ENCODE measurements at regions not wholly inside any gene's neighbourhood (a gene's known extent, or its start where the extent isn't known, plus 50 kb on each side); places are given as distances from the start of the nearest gene placed in this dataset.

DNA sequence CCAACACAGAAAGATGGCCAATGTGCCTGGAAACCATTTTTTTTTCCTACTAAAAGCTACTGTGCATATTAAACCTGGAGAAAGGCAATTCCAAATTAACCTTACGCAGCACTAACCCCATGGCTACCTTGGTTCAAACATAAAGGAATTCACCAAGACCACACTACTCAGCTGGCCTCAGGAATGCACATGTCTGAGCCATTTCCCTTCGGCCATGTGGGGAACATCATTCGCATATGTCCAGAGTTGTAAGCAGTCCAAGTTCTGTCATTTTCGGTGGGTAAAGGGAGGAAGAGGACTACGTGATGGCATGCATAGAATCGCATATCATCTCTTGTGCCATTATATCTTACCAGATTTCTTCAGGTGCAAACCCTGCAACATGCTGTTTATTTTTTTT, 175.4 kb downstream of the NTMT2 start:
- no peak overlapping the region for H3K4me3 ChIP-seq
- no peaks in the 10 kb centered on the region for H3K36me3 ChIP-seq
- no peaks in the 10 kb centered on the region for H3K9me3 ChIP-seq (ENCODE audit: low read depth)
- no peaks in the 10 kb centered on the region for H3K4me1 ChIP-seq (ENCODE audit: low read depth)
- TF ChIP-seq, protein P1, sequence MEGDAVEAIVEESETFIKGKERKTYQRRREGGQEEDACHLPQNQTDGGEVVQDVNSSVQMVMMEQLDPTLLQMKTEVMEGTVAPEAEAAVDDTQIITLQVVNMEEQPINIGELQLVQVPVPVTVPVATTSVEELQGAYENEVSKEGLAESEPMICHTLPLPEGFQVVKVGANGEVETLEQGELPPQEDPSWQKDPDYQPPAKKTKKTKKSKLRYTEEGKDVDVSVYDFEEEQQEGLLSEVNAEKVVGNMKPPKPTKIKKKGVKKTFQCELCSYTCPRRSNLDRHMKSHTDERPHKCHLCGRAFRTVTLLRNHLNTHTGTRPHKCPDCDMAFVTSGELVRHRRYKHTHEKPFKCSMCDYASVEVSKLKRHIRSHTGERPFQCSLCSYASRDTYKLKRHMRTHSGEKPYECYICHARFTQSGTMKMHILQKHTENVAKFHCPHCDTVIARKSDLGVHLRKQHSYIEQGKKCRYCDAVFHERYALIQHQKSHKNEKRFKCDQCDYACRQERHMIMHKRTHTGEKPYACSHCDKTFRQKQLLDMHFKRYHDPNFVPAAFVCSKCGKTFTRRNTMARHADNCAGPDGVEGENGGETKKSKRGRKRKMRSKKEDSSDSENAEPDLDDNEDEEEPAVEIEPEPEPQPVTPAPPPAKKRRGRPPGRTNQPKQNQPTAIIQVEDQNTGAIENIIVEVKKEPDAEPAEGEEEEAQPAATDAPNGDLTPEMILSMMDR (IDR thresholded peaks at IDR 0.05; ENCODE audit: low read depth, low read length): no peak
- H3K27me3 ChIP-seq: no peaks in the 10 kb centered on the region
- no peak overlapping the region for H3K27ac ChIP-seq
- DNase-seq (ENCODE audit: low read depth in 1 of 2, low spot score in 1 of 2): peak in 1 of 2 donors; percentile 44

DNA sequence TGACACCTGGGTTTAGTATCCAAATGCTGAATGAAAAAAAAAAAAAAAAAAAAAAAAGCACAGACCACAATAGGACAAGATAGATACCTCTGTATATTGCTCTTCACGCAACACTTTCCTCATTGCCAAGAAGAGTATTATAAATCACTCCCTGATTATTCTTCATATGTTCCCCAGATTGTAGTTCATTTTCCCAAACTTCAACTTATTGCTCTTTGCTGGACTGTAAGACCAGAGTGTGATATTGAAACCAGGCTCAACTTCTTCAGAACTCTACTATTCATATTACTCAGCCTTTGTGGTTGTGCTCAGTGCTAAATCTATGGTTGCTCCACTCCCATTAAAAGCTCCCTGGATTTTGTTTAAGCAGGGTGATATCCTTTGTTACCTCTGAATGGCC, 180.4 kb downstream of the NTMT2 start:
- no peak for DNase-seq (ENCODE audit: low read depth in 1 of 2, low spot score in 1 of 2)
- Histone ChIP-seq H3K36me3 (no peaks in the 10 kb centered on the region), H3K27ac (no peak overlapping the region), H3K4me3 (no peak overlapping the region), H3K4me1 (ENCODE audit: low read depth) (no peaks in the 10 kb centered on the region), H3K9me3 (ENCODE audit: low read depth) (no peaks in the 10 kb centered on the region), H3K27me3 (no peaks in the 10 kb centered on the region)
- TF ChIP-seq, protein P1 (IDR thresholded peaks at IDR 0.05; ENCODE audit: low read depth, low read length): no peak

DNA sequence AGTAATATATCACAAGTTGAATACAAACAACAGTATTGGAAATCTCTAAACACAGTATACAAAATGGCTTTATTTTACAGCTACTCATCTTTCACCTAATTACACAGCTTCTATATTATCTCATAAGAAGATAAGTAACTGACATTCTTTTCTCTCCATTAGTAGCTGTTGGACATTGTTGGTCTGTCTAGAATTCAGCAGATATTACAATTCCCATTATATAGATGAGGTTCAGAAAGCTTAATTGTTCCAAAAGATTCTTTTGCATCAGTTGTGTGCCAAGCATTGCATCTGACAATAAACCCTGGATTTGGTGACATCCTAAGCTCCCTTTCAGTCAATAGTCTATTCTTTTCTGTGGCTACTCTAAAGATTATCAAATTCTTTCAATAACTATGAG, 187.0 kb downstream of the NTMT2 start:
- Histone ChIP-seq H3K4me3 (no peak overlapping the region), H3K4me1 (ENCODE audit: low read depth) (no peaks in the 10 kb centered on the region), H3K27me3 (no peaks in the 10 kb centered on the region), H3K9me3 (ENCODE audit: low read depth) (no peaks in the 10 kb centered on the region), H3K27ac (no peak overlapping the region), H3K36me3 (no peaks in the 10 kb centered on the region)
- TF ChIP-seq, protein P1 (IDR thresholded peaks at IDR 0.05; ENCODE audit: low read depth, low read length): no peak
- DNase-seq (ENCODE audit: low read depth in 1 of 2, low spot score in 1 of 2): no peak

DNA sequence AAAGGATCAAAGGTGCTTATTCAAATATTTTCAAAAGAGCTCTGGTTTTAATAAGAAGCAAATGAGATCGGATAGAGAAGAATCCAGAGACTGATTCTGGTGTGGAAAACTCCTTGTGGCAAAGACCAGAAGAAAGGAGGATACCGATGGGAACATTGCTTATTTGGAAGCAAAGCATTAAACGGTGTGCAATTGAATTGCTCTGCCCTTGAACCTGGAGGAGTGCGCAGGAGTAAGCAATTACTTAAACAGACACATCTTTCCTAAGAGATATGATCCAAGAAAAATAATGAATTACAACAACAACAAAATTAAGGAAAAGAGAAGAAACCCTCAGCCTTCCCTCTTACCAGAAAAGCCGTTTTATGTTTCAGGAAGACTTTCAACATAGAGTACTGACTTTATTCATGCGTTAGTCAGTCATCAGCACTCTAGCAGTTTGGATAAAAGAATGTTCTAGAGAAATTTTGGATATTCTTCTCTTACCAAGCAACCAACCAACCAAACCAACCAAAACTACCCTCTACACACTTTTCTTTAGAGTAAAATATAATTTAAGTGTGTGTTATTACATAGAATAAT, 191.7 kb downstream of the NTMT2 start:
- no peaks in the 10 kb centered on the region for H3K9me3 ChIP-seq (ENCODE audit: low read depth)
- H3K36me3 ChIP-seq: no peaks in the 10 kb centered on the region
- no peaks in the 10 kb centered on the region for H3K27me3 ChIP-seq
- DNase-seq (ENCODE audit: low read depth in 1 of 2, low spot score in 1 of 2): no peak
- H3K4me3 ChIP-seq: no peak overlapping the region
- TF ChIP-seq, protein P1 (IDR thresholded peaks at IDR 0.05; ENCODE audit: low read depth, low read length): no peak
- no peak overlapping the region for H3K27ac ChIP-seq
- no peaks in the 10 kb centered on the region for H3K4me1 ChIP-seq (ENCODE audit: low read depth)

DNA sequence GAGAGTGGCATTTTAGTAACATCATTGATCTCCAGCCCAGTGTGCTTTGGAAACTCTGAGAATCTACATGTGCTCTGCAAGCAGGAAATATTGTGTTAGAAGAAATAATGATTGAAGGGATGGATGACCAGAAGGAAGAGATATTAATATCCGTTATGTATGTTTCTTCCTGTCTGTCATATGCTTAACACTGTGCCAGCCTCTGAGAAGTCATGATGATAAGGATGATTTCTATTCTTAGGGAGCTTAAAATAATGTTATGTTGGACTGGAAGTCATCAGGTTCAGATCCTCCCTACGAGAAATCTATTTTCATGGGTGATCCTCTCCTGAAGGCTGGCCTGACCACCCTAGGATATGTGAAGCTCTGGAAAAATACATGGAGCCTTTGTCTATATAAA, 192.4 kb upstream of the GORAB start:
- DNase-seq (ENCODE audit: low read depth in 1 of 2, low spot score in 1 of 2): no peak
- H3K36me3 ChIP-seq: no peaks in the 10 kb centered on the region
- H3K4me1 ChIP-seq (ENCODE audit: low read depth): no peaks in the 10 kb centered on the region
- no peak overlapping the region for H3K27ac ChIP-seq
- no peak overlapping the region for H3K4me3 ChIP-seq
- no peaks in the 10 kb centered on the region for H3K9me3 ChIP-seq (ENCODE audit: low read depth)
- H3K27me3 ChIP-seq: no peaks in the 10 kb centered on the region
- TF ChIP-seq, protein P1 (IDR thresholded peaks at IDR 0.05; ENCODE audit: low read depth, low read length): no peak

DNA sequence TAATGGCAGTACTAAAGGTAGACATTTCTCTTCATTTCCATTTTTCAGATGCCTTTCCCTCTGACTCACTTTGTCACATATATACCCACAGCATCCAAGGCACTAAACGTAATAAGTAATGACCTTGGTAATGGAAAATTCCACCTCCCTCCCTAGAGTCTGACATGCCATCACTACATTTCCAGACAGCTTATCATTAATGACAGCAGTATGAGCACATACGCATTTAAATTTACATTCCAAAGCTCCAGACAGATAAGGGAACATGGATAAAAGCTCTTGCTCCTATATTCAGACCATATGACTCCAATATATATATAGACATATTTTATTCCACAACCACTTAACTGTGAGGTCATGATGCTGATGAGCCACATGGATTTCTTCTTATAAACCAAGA, 191.7 kb upstream of the GORAB start:
- Histone ChIP-seq H3K4me3 (no peak overlapping the region), H3K27ac (no peak overlapping the region), H3K27me3 (no peaks in the 10 kb centered on the region), H3K9me3 (ENCODE audit: low read depth) (no peaks in the 10 kb centered on the region), H3K36me3 (no peaks in the 10 kb centered on the region), H3K4me1 (ENCODE audit: low read depth) (no peaks in the 10 kb centered on the region)
- TF ChIP-seq, protein P1 (IDR thresholded peaks at IDR 0.05; ENCODE audit: low read depth, low read length): no peak
- DNase-seq (ENCODE audit: low read depth in 1 of 2, low spot score in 1 of 2): peak in 1 of 2 donors; percentile 27

Measured in cardiac muscle cell (in vitro differentiated cells and primary cell).